ENCODE measurements at regions not wholly inside any gene's neighbourhood (a gene's known extent, or its start where the extent isn't known, plus 50 kb on each side); places are given as distances from the start of the nearest gene placed in this dataset.

DNA sequence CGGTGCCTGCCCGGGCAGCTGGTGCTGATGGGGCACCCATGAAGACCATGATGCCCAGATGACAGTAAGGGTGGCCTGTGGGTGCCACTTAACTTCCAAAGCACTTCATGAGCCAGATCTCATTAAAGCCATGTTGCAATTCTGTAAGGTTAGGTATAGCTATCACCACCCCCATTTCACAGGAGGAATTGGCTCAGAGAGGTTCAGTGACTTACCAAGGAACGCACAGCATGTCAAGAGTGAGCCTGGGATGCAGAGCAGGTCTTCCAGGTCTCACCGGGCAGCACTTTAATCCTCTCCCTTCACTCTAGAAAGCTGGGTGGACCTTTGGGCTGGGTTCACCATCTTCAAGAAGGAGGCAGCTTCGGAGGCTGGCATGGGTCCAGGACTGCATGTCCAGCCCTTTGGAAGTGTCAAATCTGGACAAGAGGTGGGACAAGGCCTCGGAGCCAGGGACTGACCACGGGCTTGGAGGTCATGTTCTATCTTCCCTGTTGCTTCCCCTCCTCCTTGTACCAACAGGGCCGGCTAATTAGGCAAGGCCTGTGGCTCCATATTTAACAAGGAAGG, 189.8 kb downstream of the URI1 start:
- intact Hi-C loops (cut with DNase I; ENCODE audit: low total_unique reads) = no loop called here

DNA sequence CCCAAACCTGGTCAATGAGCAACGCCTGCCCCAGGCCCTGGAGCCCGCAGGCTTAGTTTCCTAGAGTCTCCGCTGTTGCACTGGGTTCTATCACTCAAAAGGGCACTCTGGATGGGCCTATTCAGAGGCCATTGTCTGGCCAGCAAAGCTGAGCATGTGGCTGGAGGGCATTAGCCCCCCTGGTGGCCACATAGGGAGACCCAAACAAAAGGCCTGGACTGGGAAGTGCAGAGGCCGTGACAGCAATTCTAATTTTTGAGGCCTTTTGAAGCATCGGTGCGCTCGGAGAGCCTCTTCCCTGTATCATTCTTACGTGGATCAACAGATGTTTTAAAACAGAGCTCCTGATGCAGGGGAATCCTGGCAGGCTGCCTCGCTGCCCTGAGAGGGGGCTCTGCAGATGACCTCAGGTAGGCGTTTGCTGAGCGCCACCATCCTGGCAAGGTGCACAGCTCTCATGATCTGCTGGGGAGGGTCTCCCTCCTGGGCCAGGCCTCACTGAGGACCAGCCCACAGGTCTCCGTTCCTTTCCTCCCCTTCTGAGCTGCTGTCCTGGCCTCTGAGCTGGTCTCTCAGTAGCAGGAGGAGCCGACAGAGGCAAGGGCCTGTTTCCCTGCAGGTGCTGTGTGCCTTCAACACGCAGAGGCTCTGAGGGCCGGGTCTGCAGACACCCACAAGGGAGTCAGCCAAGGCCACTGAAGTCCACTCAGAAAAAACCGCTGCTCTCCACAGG, 190.5 kb downstream of the URI1 start:
- no peaks in the 10 kb centered on the region for H3K36me3 ChIP-seq
- ATAC-seq = no peak
- DNase-seq = no peak
- intact Hi-C loops (cut with DNase I; ENCODE audit: low total_unique reads) (no loop called here), in situ Hi-C loops (cut with MboI; ENCODE audit: low sequenced_read_pairs in 4 of 4) (no loop called here)
- H3K27ac ChIP-seq = no peak overlapping the region
- TF ChIP-seq POLR2A (IDR thresholded peaks at IDR 0.05) = no peak
- TF ChIP-seq, protein P1, sequence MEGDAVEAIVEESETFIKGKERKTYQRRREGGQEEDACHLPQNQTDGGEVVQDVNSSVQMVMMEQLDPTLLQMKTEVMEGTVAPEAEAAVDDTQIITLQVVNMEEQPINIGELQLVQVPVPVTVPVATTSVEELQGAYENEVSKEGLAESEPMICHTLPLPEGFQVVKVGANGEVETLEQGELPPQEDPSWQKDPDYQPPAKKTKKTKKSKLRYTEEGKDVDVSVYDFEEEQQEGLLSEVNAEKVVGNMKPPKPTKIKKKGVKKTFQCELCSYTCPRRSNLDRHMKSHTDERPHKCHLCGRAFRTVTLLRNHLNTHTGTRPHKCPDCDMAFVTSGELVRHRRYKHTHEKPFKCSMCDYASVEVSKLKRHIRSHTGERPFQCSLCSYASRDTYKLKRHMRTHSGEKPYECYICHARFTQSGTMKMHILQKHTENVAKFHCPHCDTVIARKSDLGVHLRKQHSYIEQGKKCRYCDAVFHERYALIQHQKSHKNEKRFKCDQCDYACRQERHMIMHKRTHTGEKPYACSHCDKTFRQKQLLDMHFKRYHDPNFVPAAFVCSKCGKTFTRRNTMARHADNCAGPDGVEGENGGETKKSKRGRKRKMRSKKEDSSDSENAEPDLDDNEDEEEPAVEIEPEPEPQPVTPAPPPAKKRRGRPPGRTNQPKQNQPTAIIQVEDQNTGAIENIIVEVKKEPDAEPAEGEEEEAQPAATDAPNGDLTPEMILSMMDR (IDR thresholded peaks at IDR 0.05 in 4 of 5, conservative IDR thresholded peaks at IDR 0.05 in 1 of 5) = no peak
- H3K27me3 ChIP-seq = no peaks in the 10 kb centered on the region
- no peak overlapping the region for H3K4me3 ChIP-seq
- H3K9me3 ChIP-seq = no peaks in the 10 kb centered on the region
- H3K4me1 ChIP-seq = no peaks in the 10 kb centered on the region

More for the DNA sequence above, 189.8 kb downstream of the URI1 start:
- no peaks in the 10 kb centered on the region for H3K4me1 ChIP-seq
- no peaks in the 10 kb centered on the region for H3K9me3 ChIP-seq
- no peak overlapping the region for H3K4me3 ChIP-seq
- TF ChIP-seq, protein P1 (IDR thresholded peaks at IDR 0.05 in 4 of 5, conservative IDR thresholded peaks at IDR 0.05 in 1 of 5) = no peak
- no peak for TF ChIP-seq POLR2A (IDR thresholded peaks at IDR 0.05)
- H3K27ac ChIP-seq = no peak overlapping the region
- no peaks in the 10 kb centered on the region for H3K27me3 ChIP-seq
- DNase-seq = no peak
- in situ Hi-C loops (cut with MboI; ENCODE audit: low sequenced_read_pairs in 4 of 4) = no loop called here
- no peaks in the 10 kb centered on the region for H3K36me3 ChIP-seq
- no peak for ATAC-seq

DNA sequence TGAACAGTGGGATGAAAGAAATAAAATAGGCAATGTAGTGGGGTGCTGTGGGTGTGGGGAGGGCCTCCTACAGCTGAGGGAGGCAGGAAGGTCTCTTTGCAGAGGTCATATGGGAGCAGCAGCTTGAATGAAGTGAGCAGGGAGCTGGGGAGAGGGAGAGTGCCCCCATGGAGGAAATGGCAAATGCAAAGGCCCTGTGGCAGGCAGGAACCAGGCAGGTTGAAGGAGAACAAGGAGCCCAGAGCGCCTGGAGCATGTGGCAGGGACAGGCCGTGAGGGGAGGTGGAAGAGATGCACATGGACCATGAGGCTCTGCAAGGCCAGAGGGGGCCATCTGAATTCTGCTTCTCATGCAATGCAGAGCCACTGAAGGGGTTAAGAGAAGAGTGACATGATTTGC, 191.8 kb downstream of the URI1 start:
- TF ChIP-seq, protein P1 (IDR thresholded peaks at IDR 0.05 in 4 of 5, conservative IDR thresholded peaks at IDR 0.05 in 1 of 5) = no peak
- no peak for TF ChIP-seq POLR2A (IDR thresholded peaks at IDR 0.05)
- Histone ChIP-seq H3K9me3 (no peaks in the 10 kb centered on the region), H3K36me3 (no peaks in the 10 kb centered on the region), H3K4me1 (no peaks in the 10 kb centered on the region), H3K27me3 (no peaks in the 10 kb centered on the region), H3K4me3 (no peak overlapping the region), H3K27ac (no peak overlapping the region)
- intact Hi-C loops (cut with DNase I; ENCODE audit: low total_unique reads) (no loop called here), in situ Hi-C loops (cut with MboI; ENCODE audit: low sequenced_read_pairs in 4 of 4) (no loop called here)
- ATAC-seq = no peak
- DNase-seq = no peak

DNA sequence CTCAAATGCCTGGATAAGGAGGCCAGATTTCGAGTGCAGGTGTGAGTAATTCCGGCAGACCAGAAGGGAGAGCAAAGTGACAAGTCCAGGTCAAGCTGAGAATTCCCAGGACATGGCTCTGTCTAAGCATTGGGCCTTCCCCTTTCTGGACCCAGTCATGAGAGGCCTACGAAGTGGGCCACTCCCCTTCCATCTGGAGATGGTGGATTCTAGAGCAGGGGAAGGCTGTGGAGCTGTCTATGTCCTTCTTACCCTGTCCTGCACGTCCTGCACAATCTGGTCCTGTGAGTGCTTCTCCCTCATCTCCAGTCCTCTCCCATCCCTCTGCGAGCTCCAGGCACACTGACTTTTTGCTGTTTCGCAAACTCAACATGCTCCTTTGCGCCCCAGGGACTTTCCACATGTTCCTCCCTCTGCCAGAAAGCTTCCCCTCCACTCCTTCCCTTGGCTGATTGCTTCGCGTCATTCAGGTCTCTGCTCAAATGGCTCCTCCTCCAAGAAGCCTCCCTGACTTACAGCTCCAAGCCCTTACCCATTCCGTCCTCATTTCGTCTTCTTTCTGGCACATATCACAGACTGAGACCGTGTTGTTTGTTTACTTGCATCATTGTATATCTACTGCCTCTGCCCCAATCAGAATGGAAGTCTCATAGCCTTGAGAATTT, 193.2 kb downstream of the URI1 start:
- no peak for TF ChIP-seq POLR2A (IDR thresholded peaks at IDR 0.05)
- TF ChIP-seq, protein P1 (IDR thresholded peaks at IDR 0.05 in 4 of 5, conservative IDR thresholded peaks at IDR 0.05 in 1 of 5) = no peak
- in situ Hi-C loops (cut with MboI; ENCODE audit: low sequenced_read_pairs in 4 of 4) (no loop called here), intact Hi-C loops (cut with DNase I; ENCODE audit: low total_unique reads) (no loop called here)
- Histone ChIP-seq H3K36me3 (no peaks in the 10 kb centered on the region), H3K4me1 (no peaks in the 10 kb centered on the region), H3K27ac (no peak overlapping the region), H3K9me3 (no peaks in the 10 kb centered on the region), H3K4me3 (no peak overlapping the region), H3K27me3 (no peaks in the 10 kb centered on the region)
- DNase-seq (no peak), ATAC-seq (no peak)

Measured in gastrocnemius medialis (tissue), 4 donors.